Hematopoietic multipotent progenitor cell treated with erythropoietin and hydrocortisone succinate and interleukin-3 and kit ligand, for 15 days (in vitro differentiated cells): ENCODE measurements at regions not wholly inside any gene's neighbourhood (a gene's known extent, or its start where the extent isn't known, plus 50 kb on each side); places are given as distances from the start of the nearest gene placed in this dataset.

ENCODE experiments used
- DNase-seq: peaks from one replicate; pipeline ENCODE4 v3.0.0-alpha.2; 2015; ENCODE audit warnings: low spot score

DNA sequence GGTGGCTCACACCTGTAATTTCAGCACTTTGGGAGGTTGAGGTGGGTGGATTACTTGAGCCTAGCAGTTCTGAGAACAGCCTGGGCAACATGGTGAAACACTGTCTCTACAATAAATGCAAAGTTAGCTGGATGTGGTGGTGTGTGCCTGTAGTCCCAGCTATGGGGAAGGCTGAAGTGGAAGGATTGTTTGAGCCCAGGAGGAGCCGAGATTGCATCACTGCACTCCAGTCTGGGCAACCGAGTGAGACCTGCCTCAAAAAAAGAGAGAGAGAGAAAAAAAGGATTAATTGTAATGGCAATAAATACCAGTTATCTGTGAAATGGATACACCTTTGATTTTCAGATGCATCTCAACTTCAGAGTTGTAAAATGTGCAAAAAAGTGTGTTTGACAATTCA lies 58.8 kb downstream of the SPRY1 start:
- no peak for DNase-seq

DNA sequence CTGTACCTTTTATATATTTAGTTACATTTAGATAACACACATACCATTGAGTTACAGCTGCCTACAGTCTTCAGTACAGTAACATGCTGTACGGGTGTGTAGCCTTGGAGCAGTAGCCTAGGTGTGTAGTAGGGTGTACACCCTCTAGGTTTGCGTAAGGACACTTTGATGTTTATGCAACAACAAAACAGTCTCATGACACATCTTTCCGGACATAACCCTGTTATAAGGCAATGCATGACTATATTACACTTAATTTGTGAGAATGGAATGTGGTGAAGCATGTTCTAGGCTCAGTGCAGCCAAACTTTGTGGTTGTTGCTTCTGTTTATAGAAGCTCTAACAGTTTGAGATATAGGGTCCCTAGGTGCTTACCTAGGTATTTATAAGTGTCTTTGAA lies 65.4 kb downstream of the SPRY1 start:
- DNase-seq, result no peak

DNA sequence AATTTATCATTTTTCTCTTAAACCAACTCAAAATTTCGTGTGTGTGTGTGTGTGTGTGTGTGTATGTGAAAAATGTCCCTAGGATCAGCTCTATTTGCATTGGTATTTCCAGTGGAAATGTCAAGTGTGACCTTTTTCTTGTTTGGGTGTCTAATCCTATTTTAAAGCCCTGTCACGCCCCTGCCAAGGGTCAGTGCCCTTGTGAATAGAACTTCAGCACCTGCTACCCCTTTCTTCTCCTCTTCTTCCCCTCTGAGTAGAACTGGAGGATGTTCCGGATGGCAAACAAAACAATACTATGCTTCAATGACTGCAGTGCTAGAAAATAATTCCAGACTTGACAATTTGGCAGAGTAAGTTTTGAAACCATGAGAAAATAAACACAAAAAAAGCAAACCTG lies 67.3 kb downstream of the SPRY1 start:
- no peak for DNase-seq

DNA sequence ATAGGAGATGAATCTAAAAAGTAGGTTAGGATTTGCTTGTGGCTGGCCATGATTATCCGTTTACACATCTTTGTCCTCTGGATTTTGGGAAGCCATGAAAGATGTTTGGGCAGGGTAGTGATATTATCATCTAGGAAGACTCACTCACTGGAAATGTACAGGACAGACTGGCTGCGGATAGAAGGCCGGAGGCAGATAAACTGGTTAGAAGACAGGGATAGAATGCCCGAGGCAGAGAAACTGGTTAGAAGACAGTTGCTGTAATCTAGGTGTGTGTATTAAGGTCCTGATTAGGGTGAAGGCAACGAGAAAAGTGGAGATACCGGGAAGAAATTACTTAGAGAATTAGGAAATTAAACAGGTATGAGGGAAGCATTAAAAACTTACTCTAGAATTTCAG lies 68.8 kb downstream of the SPRY1 start:
- no peak for DNase-seq

DNA sequence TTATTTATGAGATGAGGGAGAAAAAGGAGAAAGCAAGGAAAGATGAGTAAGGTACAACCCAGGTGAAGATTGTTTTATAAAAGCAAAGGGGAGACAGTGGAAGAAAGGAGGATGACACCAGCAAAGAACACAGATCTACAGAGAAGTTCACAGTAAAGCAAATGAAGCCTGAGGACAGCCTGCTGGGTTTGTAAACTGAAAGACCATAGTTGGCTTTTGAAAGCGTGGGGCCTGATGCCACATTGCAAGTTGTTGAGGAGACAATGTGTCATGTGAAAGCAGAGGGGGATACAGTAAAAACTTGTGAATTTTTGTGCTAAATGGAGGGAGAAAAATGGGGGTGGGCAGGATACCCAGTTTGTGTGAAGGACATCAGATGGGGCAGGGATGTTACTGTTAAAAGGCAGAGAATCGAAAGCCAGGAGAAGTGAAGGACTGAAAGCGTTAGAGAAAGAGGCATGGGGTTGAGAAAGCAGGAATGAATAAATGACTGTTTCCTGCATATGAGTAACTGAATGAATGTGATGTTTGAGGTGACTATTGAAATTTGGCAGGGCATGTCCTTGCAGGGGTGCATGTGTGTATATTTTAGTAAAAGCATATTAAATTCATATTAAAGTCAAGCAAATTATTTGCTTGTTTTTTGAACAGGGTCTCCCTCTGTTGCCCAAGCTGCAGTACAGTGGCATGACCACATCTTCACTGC lies 69.6 kb downstream of the SPRY1 start:
- no peak for DNase-seq

DNA sequence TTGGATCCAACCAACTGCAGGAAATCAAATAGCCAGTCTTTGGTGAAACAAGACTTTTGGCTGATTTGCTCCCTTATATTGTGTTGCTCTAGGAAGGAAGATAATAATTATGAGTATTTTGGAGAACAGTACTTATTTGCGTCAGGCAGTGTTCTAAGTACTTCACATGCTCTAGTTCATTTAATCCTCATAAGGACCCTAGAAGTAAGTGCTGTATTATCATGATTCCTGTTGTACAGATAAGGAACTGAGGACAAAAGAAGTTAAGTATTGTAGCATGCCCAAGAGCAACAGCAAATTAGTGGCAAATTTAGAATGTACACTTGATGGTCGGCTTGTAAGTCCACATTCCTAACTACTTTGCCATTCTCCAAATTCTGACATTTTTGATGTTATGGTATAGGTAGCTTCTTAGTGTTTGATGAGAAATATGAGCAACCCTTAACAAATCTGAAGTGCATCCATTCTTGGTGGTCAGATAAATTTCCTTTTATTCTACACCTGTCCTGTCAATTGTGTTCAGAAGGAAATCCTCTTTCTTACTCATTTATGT lies 72.0 kb downstream of the SPRY1 start:
- no peak for DNase-seq

DNA sequence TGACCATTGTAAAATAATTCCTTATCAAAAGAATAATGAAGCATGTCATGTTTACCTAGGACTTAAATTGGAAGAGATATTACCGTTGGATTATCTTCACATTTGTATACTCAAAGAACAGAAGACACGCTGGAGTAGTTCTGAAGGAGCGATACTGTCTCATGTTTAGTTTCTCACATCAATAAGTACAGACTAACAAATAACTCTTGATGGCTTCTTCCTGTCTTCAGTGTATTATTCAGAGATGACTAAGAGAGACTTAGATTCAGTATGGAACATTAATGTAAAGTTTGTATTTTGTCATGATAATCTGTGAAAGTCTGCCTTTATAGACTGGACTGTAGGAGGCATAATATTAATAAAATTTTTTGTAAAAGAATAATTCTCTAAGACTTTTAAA lies 72.7 kb downstream of the SPRY1 start:
- no peak for DNase-seq

DNA sequence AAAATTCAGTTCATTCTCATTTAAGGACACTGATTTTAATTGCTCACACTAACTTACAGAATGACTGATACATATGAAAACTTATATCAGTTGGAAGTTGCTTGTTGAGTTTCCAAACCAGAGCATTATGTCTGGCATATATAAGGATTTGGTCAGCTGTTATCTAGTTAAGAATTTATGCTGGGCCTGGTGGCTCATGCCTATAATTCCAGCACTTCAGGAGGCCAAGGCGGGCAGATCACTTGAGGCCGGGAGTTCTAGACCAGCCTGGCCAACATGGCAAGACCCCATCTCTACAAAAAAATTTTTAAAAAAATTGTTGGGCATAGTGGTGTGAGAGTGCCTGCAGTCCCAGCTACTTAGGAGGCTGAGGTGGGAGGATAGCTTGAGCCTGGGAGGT lies 73.1 kb downstream of the SPRY1 start:
- no peak for DNase-seq

DNA sequence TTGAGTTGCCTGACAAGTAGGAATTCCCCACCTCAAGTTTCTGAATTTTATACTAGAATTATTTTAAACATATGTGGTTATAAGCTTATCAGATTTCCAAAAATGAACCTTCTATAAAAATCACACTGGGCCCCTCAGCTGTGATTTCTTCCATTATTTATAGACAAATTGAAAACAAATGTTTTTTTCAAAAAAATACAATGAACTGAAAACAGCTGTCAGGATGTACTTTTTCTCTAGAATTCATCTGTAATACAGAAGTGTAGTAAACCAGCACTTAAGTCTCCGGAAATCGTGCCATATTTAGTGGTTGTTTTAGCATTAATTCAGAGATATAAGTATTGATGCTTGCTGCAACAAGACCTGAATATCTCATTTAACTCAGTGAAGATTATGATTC lies 74.0 kb downstream of the SPRY1 start:
- no peak for DNase-seq

DNA sequence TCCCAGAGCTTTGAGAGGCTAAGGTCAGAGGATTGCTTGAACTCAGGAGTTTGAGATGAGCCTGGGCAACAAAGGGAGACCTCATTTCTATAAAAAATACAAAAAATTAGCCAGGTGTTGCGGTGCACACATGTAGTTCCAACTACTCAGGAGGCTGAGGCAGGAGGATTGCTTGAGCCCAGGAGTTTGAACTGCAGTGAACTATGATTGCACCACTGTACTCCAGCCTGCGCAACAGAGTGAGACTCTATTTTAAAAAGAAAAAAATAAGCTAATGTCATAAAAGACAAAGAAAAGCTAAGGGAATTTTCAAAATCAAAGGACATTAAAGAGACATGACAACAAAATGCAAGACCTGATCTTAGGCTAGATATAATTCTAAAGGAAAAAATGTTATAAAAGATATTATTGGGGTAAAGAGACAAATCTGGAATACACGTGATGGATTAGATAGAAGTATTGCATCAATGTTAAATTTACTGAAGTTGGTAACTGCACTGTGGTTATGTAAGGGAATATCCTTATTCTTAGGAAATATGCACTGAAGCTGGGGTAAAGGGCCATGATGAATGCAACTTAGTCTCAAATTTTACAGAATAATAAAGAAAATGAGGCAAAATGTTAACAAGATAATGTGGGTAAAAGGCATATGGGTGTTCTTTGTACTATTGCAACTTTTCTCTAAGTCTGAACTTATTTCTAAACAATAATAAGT lies 75.2 kb downstream of the SPRY1 start:
- DNase-seq, result no peak

DNA sequence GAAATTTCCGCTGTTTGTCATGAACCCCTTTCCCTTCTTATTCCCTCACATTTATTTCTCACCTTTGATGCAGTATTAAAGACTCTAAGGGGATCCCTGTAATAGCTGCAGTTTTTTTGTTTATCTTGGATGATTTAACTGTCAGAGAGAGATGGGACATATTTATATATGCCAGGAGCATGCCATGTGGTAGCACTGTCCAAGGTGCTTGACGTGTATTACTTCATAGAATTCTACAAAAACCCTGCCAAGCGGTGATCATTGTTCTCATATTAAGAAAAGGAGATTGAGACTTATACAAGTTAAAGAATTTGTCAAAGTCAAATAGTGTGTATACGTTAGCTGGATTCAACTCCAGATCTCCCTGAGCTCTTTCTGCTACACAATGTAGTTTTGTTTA lies 78.2 kb downstream of the SPRY1 start:
- DNase-seq, result no peak

DNA sequence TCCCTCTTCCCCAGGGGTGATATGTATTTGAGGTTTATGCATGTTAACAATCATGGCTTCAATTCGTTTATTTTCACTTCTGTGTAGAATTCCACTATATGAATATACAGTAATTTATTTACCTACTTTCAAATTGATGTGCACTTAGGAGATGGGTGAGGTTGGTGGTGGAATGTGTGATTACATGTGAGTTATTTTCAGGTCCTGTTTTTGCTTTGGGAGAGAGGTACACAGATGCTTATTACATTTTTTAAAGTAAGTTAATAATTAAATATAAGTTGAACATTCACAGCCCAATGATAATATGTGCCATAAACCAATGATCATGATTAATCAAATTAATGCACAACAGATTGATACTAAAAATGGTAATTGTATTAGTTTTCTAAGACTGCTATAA lies 79.5 kb downstream of the SPRY1 start:
- DNase-seq, result no peak

DNA sequence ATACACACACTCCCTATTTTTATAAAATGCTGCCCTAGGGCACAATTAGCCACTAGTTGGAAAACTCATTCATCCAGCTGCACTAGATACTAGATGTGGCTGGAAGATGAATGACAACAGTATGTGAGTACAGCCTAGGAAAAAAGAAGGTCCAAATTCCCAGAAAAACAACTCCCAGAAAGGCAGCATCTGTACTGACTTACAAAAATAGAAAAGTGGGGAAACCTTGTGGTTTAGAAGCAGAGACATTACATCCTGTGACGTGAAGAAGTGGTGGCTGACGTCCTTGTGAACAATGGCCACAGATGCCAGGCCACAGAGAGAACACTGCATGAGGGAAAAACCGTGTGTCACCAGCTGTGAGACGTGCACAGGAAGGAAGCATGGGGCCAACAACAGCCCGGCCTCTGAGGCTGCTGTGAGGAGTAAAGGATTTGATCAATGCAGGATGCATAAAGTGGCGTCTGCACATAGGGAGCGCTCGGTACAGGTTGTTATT lies 81.2 kb downstream of the SPRY1 start:
- DNase-seq, result no peak

DNA sequence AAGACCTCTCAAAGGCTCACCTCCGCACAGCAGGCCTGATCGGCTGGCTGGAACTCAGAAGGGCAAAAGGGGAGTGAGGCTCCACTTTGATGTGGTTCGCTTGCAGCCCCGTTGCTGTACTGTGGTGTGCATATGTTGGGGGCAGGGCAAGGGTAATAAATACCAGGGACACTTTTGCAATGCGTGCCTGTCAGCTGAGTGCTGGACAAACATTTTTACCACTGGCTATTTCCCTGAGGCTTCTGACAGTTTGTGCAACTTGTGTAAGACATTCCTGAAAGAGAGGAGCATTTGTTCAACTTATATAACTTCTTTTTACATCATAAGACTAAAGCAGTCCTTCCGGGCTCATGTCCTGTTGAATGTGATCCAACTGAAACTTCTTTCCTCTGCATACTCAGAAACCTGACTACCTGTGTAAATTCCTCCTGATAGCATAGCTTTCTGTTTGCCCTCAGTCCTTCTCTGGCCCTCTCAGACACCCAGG lies 82.3 kb downstream of the SPRY1 start:
- DNase-seq, result no peak

DNA sequence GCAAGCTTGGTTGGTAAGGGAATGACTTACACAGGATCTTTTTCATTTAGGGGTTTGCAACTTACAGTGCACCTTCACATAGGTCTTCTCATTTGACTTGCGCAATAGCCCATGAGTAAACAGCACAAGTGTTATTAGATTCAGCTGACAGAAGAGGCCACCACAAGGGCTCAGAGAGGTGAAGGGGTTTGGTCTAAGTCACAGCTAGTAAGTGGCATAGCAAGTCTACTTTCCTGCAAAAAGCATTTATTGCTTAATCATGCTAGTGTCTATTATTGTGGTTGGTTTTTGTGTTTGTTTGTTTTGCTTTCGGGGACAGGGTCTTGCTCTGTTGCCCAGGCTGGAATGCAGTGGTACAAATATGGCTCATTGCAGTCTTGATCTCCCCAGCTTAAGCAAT lies 83.3 kb downstream of the SPRY1 start:
- DNase-seq, result no peak

DNA sequence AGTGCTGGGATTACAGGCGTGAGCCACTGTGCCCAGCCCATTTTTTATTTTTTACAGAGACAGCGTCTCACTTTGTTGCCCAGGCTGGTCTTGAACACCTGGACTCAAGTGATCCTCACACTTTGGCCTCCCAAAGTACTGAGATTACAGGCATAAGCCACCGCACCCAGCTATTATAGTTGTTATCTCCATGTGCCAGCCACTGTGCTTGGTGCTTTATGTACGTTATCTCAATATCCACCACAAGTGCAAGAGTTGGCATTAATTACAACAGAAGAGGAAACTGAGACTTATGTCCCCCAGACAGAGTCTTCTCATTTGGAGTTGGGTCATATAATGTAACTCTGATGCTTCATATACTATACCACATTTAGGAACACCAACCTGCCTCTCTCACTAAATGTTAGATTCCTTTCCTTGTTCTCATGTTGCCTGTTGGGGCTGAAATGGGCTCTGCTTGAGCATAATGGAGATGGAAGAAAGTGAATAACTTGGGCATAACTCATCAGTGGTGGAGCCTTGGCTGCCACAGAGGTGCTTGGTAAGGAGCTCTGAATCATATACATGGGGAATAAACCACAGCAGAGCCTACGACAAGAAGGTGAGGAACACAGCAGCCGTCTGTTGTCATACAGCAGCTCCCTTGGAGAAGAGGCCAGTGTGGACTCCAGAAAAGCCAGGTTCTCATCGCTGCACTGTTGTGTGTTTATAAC lies 84.3 kb downstream of the SPRY1 start:
- DNase-seq, result no peak

DNA sequence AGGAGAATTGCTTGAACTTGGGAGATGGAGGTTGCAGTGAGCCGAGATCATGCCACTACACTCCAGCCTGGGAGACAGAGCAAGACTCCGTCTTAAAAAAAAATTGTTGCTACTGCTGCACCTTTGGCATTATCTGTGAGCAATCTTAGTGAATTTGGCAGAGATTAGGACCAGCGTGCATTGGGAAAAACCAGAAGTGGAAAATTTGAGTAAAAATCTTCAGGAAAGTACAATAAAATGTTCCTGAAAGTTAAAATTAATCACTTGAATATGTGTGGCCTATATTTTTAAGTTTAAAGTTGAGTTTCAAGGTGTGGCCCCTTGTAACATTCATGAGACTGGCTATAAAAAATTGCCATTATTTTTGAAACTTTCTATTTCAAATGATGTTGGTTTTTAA lies 85.1 kb downstream of the SPRY1 start:
- no peak for DNase-seq

DNA sequence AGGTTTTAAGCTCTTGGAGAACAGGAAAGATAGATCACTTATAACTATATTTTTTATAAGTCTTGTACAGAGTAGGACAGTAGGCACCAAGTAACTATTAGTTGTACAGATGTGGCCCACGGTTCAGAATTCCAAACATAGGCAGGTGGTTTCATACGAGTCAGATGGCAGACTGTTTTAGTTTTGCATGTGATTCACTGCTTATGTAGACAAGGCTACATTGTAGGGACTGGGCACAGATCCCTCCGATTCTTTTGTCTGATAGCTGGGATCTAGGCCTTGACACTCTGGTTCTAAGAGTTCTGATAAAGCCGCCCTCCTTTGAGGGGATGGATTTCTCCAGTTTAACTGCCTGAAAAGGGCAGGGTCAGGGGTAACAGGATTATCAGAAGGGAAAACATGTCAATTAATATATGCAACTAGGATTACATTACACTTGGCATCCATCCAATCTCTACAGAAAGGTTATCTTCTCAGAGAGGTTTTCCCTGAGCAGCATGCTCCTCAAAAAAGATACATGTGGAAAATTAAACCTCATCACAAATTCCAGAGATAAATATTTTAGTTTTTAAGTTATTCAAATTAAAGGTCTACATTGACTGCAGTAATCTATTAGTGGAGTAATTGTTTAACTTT lies 87.8 kb downstream of the SPRY1 start:
- no peak for DNase-seq

DNA sequence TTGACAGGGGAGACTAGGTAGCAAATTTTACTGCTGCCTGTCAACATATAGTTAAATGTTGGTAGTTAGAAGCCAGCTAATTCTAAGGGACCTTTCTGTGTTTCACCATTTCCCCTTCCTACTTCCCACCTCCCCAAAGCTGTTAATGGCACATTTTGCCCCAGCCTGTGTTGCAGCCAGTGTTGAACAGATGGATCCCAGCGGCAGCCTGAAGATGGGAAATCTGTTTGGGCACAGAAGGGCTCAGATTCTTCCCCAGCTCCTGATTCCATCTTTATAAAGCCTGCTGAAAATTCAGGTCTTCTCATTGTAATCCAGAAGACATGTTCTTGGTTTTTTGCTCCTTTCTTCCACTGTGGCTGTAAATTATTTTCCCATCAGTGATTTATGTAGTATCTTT lies 89.0 kb downstream of the SPRY1 start:
- no peak for DNase-seq

DNA sequence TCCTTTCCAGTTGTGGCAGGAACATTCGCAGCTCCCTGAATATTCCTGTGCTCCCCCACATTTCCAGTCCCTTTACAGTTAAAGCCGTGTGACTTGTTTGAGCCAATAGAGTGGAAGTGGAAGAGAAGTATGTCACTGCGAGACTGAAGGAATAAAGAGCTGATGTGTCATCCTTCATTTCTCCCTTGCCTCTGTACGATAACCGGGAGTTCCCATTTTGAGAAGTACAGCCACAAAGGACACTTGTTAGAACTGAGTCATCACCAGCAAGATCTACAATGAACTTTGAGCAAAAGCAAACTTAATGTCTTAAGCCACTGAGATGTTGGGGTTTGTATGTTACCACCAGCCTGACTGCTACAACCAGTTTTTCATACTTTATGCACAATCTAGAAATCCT lies 92.3 kb downstream of the SPRY1 start:
- no peak for DNase-seq

DNA sequence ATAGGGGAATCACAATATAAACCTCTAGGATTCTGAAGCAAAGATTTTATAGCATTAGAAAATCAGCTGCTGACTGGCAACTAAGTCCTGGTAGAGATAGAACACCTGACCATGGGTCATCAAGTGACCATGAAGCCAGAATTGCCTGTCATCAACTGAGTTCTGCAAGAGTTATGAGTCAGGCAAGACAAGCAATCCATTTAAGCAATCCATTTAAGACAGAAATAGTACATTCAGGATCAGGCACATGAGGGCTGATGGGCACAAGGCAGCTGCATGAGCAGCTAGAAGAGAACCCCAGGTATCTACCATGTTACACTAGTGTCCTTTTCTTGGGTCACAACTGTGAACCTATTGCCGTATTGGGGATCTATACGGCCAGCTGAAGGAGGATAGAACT lies 98.9 kb downstream of the SPRY1 start:
- no peak for DNase-seq

DNA sequence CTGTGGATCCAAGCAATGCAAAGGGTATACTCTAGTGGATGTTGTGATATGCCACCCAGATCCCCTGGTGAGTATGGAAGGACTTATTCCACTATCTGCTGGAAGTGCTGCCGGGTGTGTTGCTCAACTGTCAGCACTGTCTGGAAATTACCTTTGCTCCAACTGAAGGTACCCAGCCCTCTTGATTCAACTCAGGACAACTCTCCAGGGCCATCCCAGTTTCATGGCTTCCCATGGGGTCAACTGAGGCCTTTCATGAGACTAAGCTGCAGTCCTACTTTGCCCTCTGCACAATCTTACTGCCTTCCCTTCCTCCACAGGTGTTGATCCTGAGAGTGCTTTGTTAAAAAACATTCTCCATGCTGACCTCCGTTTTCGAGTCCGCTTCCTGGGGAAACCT lies 99.8 kb downstream of the SPRY1 start:
- DNase-seq, result no peak
